ENCODE measurements at regions not wholly inside any gene's neighbourhood (a gene's known extent, or its start where the extent isn't known, plus 50 kb on each side); places are given as distances from the start of the nearest gene placed in this dataset.

- Histone ChIP-seq H4K20me1 (ENCODE audit: low read depth) (no peaks in the 10 kb centered on the region), H3K79me2 (ENCODE audit: low read depth) (no peaks in the 10 kb centered on the region), H3K4me2 (no peak overlapping the region), H3K9ac (no peak overlapping the region), H3K4me3 (no peak overlapping the region), H3K36me3 (no peaks in the 10 kb centered on the region), H3K27ac (no peak overlapping the region), H3K4me1 (peaks cover 9% of the 10 kb centered on the region), H3F3A (ENCODE audit: low read depth) (no peaks in the 10 kb centered on the region), H3K27me3 (no peaks in the 10 kb centered on the region), H3K9me3 (ENCODE audit: low read depth) (no peaks in the 10 kb centered on the region), H2AFZ (replicated peaks) (no peak overlapping the region)
- Mint-ChIP-seq H3K4me1 (peaks cover 8% of the 10 kb centered on the region), H3K27me3 (ENCODE audit: insufficient read depth, low read depth) (peaks cover 12% of the 10 kb centered on the region), H3K27ac (peak overlapping the region; percentile 74), H3K9me3 (peaks cover 22% of the 10 kb centered on the region), H3K4me3 (no peak overlapping the region), H3K36me3 (no peaks in the 10 kb centered on the region)
- no peak for DNase-seq (ENCODE audit: low spot score)
- TF ChIP-seq EZH2 (IDR thresholded peaks at IDR 0.05) (no peak), EZH2phosphoT487 (IDR thresholded peaks at IDR 0.05) (no peak)
- TF ChIP-seq, protein P1, sequence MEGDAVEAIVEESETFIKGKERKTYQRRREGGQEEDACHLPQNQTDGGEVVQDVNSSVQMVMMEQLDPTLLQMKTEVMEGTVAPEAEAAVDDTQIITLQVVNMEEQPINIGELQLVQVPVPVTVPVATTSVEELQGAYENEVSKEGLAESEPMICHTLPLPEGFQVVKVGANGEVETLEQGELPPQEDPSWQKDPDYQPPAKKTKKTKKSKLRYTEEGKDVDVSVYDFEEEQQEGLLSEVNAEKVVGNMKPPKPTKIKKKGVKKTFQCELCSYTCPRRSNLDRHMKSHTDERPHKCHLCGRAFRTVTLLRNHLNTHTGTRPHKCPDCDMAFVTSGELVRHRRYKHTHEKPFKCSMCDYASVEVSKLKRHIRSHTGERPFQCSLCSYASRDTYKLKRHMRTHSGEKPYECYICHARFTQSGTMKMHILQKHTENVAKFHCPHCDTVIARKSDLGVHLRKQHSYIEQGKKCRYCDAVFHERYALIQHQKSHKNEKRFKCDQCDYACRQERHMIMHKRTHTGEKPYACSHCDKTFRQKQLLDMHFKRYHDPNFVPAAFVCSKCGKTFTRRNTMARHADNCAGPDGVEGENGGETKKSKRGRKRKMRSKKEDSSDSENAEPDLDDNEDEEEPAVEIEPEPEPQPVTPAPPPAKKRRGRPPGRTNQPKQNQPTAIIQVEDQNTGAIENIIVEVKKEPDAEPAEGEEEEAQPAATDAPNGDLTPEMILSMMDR (IDR thresholded peaks at IDR 0.05): no peak
Measured at GRCh38 chr3:127053979-127054378, 71.1 kb downstream of the PLXNA1 start.

- Mint-ChIP-seq H3K36me3 (no peaks in the 10 kb centered on the region), H3K4me3 (no peak overlapping the region), H3K9me3 (peaks cover 17% of the 10 kb centered on the region), H3K27ac (no peak overlapping the region), H3K27me3 (ENCODE audit: insufficient read depth, low read depth) (peaks cover 10% of the 10 kb centered on the region), H3K4me1 (peaks cover 1% of the 10 kb centered on the region)
- TF ChIP-seq, protein P1 (IDR thresholded peaks at IDR 0.05): no peak
- no peak for TF ChIP-seq EZH2phosphoT487 (IDR thresholded peaks at IDR 0.05)
- no peak for TF ChIP-seq EZH2 (IDR thresholded peaks at IDR 0.05)
- Histone ChIP-seq H3K27ac (no peak overlapping the region), H3K9ac (no peak overlapping the region), H3K79me2 (ENCODE audit: low read depth) (no peaks in the 10 kb centered on the region), H3K36me3 (no peaks in the 10 kb centered on the region), H4K20me1 (ENCODE audit: low read depth) (no peaks in the 10 kb centered on the region), H3K4me1 (no peaks in the 10 kb centered on the region), H3K4me2 (no peak overlapping the region), H2AFZ (replicated peaks) (no peak overlapping the region), H3K27me3 (no peaks in the 10 kb centered on the region), H3K9me3 (ENCODE audit: low read depth) (no peaks in the 10 kb centered on the region), H3K4me3 (no peak overlapping the region), H3F3A (ENCODE audit: low read depth) (no peaks in the 10 kb centered on the region)
- no peak for DNase-seq (ENCODE audit: low spot score)
Measured at GRCh38 chr3:127056281-127056680, 73.4 kb downstream of the PLXNA1 start.

GRCh38 chr3:127056976-127057375 is 74.1 kb downstream of the PLXNA1 start:
- H3K4me3 ChIP-seq: no peak overlapping the region
- peaks cover 10% of the 10 kb centered on the region for H3K27me3 Mint-ChIP-seq (ENCODE audit: insufficient read depth, low read depth)
- no peaks in the 10 kb centered on the region for H3K36me3 Mint-ChIP-seq
- peaks cover 17% of the 10 kb centered on the region for H3K9me3 Mint-ChIP-seq
- H3K9me3 ChIP-seq (ENCODE audit: low read depth): no peaks in the 10 kb centered on the region
- peaks cover 5% of the 10 kb centered on the region for H3K4me1 ChIP-seq
- H3K4me3 Mint-ChIP-seq: no peak overlapping the region
- TF ChIP-seq EZH2phosphoT487 (IDR thresholded peaks at IDR 0.05) (no peak), EZH2 (IDR thresholded peaks at IDR 0.05) (no peak)
- TF ChIP-seq, protein P1 (IDR thresholded peaks at IDR 0.05): no peak
- no peak overlapping the region for H2AFZ ChIP-seq (replicated peaks)
- H3K27ac ChIP-seq: no peak overlapping the region
- H3K9ac ChIP-seq: no peak overlapping the region
- no peak for DNase-seq (ENCODE audit: low spot score)
- H3F3A ChIP-seq (ENCODE audit: low read depth): peaks cover 5% of the 10 kb centered on the region
- no peaks in the 10 kb centered on the region for H3K79me2 ChIP-seq (ENCODE audit: low read depth)
- peaks cover 5% of the 10 kb centered on the region for H3K4me1 Mint-ChIP-seq
- H3K27me3 ChIP-seq: no peaks in the 10 kb centered on the region
- no peaks in the 10 kb centered on the region for H3K36me3 ChIP-seq
- no peak overlapping the region for H3K4me2 ChIP-seq
- no peaks in the 10 kb centered on the region for H4K20me1 ChIP-seq (ENCODE audit: low read depth)
- no peak overlapping the region for H3K27ac Mint-ChIP-seq
